IMR-90 (cell line): ENCODE measurements at regions not wholly inside any gene's neighbourhood (a gene's known extent, or its start where the extent isn't known, plus 50 kb on each side); places are given as distances from the start of the nearest gene placed in this dataset.

ENCODE experiments used
- ATAC-seq: fragments of 200-7000 bp; cut with Tn5 transposase; 2 replicates; pipeline ENCODE4 v1.9.1; 2020; ENCODE audit warnings: low read depth, mild to moderate bottlenecking, moderate library complexity
- BruUV-seq: library from RNA; stranded (reverse); fragments of 400-500 nt; replicated peaks from 2 replicates; lab custom pipeline; 2021; lab: Mats Ljungman, UMichigan
- CTCF ChIA-PET: fragments of 300-600 bp; formaldehyde crosslinking; extraction: SDS; loops from one replicate; lab custom pipeline; 2021; ENCODE audit warnings: antibody characterized with exemption; lab: Yijun Ruan, JAX
- POLR2A ChIA-PET: fragments of 300-600 bp; sonication (Branson Sonifier 250); formaldehyde crosslinking; loops from one replicate; lab custom pipeline; 2022; ENCODE audit warnings: antibody characterized with exemption; ENCODE audit not compliant: unreplicated experiment; lab: Charles Lee
- DNase-seq: peaks from one replicate; pipeline ENCODE4 v3.0.0; 2013
- H2AFZ ChIP-seq: replicated peaks from 2 replicates; pipeline ENCODE3; 2013; ENCODE audit warnings: low read length, mild to moderate bottlenecking; ENCODE audit not compliant: poor library complexity
- H2AK5ac ChIP-seq: 2 replicates; pipeline ENCODE4 v1.6.1; 2013; ENCODE audit warnings: low read depth, low read length, inconsistent platforms
- H2AK9ac ChIP-seq: replicated peaks from 2 replicates; pipeline ENCODE3; 2013; ENCODE audit warnings: mild to moderate bottlenecking, low read depth, low read length, moderate library complexity; ENCODE audit not compliant: poor library complexity
- H2BK120ac ChIP-seq: 2 replicates; pipeline ENCODE4 v1.6.1; 2013; ENCODE audit warnings: low read depth, low read length, inconsistent platforms
- H2BK15ac ChIP-seq: 3 replicates; pipeline ENCODE4 v1.6.1; 2013; ENCODE audit warnings: low read depth, low read length, inconsistent platforms
- H2BK20ac ChIP-seq: 2 replicates; pipeline ENCODE4 v1.6.1; 2013; ENCODE audit warnings: low read depth, mild to moderate bottlenecking, inconsistent platforms, low read length, moderate library complexity
- H2BK5ac ChIP-seq: 2 replicates; pipeline ENCODE4 v1.6.1; 2013; ENCODE audit warnings: mild to moderate bottlenecking, low read depth, low read length, inconsistent platforms; ENCODE audit not compliant: poor library complexity, severe bottlenecking
- H3K14ac ChIP-seq: replicated peaks from 2 replicates; pipeline ENCODE4 v1.6.1; 2013; ENCODE audit warnings: low read depth, low read length, inconsistent platforms
- H3K18ac ChIP-seq: 2 replicates; pipeline ENCODE4 v1.6.1; 2013; ENCODE audit warnings: low read depth, low read length, control low read depth
- H3K23ac ChIP-seq: 2 replicates; pipeline ENCODE4 v1.6.1; 2013; ENCODE audit warnings: low read depth, low read length, inconsistent platforms
- H3K27ac ChIP-seq: 2 replicates; pipeline ENCODE4 v1.5.1; 2013; ENCODE audit warnings: mild to moderate bottlenecking, control low read depth, low read length; ENCODE audit not compliant: insufficient read depth
- H3K27me3 ChIP-seq: 2 replicates; pipeline ENCODE4 v1.6.1; 2013; ENCODE audit warnings: low read length; ENCODE audit not compliant: control insufficient read depth, insufficient read depth
- H3K36me3 ChIP-seq: 2 replicates; pipeline ENCODE4 v1.6.1; 2013; ENCODE audit warnings: low read length, mixed read lengths; ENCODE audit not compliant: control insufficient read depth, insufficient read depth
- H3K4ac ChIP-seq: 2 replicates; pipeline ENCODE4 v1.6.1; 2013; ENCODE audit warnings: low read depth, low read length, inconsistent platforms
- H3K4me1 ChIP-seq: 2 replicates; pipeline ENCODE4 v1.6.1; 2013; ENCODE audit warnings: low read length, mixed read lengths; ENCODE audit not compliant: control insufficient read depth, insufficient read depth
- H3K4me2 ChIP-seq: 2 replicates; pipeline ENCODE4 v1.6.1; 2013; ENCODE audit warnings: low read depth, mild to moderate bottlenecking, control low read depth, low read length, moderate library complexity
- H3K4me3 ChIP-seq: 2 replicates; pipeline ENCODE4 v1.5.1; 2013; ENCODE audit warnings: low read depth, mild to moderate bottlenecking, control low read depth, low read length, moderate library complexity; ENCODE audit not compliant: insufficient read depth
- H3K56ac ChIP-seq: 2 replicates; pipeline ENCODE4 v1.6.1; 2013; ENCODE audit warnings: low read length, inconsistent platforms; ENCODE audit not compliant: insufficient read depth; ENCODE audit errors: extremely low read depth
- H3K79me1 ChIP-seq, 2 experiments: 2 replicates each; pipeline ENCODE4 v1.6.1; 2013; ENCODE audit warnings: low read length in 2 of 2, inconsistent platforms in 1 of 2, low read depth in 1 of 2
- H3K9ac ChIP-seq: 2 replicates; pipeline ENCODE4 v1.6.1; 2013; ENCODE audit warnings: low read depth, low read length, control low read depth
- H3K9me1 ChIP-seq: 2 replicates; pipeline ENCODE4 v1.6.1; 2013; ENCODE audit warnings: low read length, inconsistent platforms; ENCODE audit not compliant: insufficient read depth
- H3K9me3 ChIP-seq: 2 replicates; pipeline ENCODE4 v1.6.1; 2013; ENCODE audit warnings: low read length; ENCODE audit not compliant: control insufficient read depth, insufficient read depth
- H4K20me1 ChIP-seq: 2 replicates; pipeline ENCODE4 v1.6.1; 2013; ENCODE audit warnings: low read length, inconsistent platforms; ENCODE audit not compliant: insufficient read depth
- H4K5ac ChIP-seq: 2 replicates; pipeline ENCODE4 v1.6.1; 2013; ENCODE audit warnings: mild to moderate bottlenecking, low read depth, low read length, control low read depth
- H4K8ac ChIP-seq, 2 experiments: 2 replicates each; pipeline ENCODE4 v1.6.1; 2013; ENCODE audit warnings: low read depth in 2 of 2, low read length in 2 of 2, control low read depth in 1 of 2, inconsistent platforms in 1 of 2
- H4K91ac ChIP-seq: 2 replicates; pipeline ENCODE4 v1.6.1; 2013; ENCODE audit warnings: low read depth, low read length, inconsistent platforms; ENCODE audit not compliant: insufficient read depth
- CEBPB ChIP-seq: IDR thresholded peaks from 2 replicates; pipeline ENCODE4 v1.6.1; 2012; ENCODE audit warnings: low read depth, low read length, improper control_type of control experiment
- MAFK ChIP-seq: IDR thresholded peaks from 2 replicates; pipeline ENCODE4 v1.6.1; 2012; ENCODE audit warnings: low read depth, low read length, improper control_type of control experiment
- MAZ ChIP-seq: IDR thresholded peaks from 2 replicates; pipeline ENCODE4 v1.6.1; 2012; ENCODE audit warnings: low read depth, mild to moderate bottlenecking, low read length, improper control_type of control experiment, moderate library complexity, borderline replicate concordance
- NFE2L2 ChIP-seq: fragments of 150-350 bp; IDR thresholded peaks from 2 replicates; pipeline ENCODE4 v1.6.1; 2016; ENCODE audit warnings: low read depth, mild to moderate bottlenecking, low read length
- RAD21 ChIP-seq: IDR thresholded peaks from 2 replicates; pipeline ENCODE4 v1.6.1; 2012; ENCODE audit warnings: low read length, improper control_type of control experiment
- RCOR1 ChIP-seq: IDR thresholded peaks from 2 replicates; pipeline ENCODE4 v1.6.1; 2012; ENCODE audit warnings: mild to moderate bottlenecking, low read length, improper control_type of control experiment; ENCODE audit not compliant: insufficient replicate concordance
- RFX5 ChIP-seq: IDR thresholded peaks from 2 replicates; pipeline ENCODE4 v1.8.0; 2012; ENCODE audit warnings: low read depth, mild to moderate bottlenecking, low read length, moderate library complexity
- SMC3 ChIP-seq: fragments of 150-350 bp; IDR thresholded peaks from 2 replicates; pipeline ENCODE4 v1.6.1; 2016; ENCODE audit warnings: low read depth, mild to moderate bottlenecking, antibody characterized with exemption, low read length, moderate library complexity
- dilution Hi-C: fragments of 300-500 bp; cut with HindIII; formaldehyde crosslinking; loops from one replicate; pipeline ENCODE4 v1.14.3; 2018; ENCODE audit warnings: low sequenced_read_pairs; ENCODE audit not compliant: unreplicated experiment
- in situ Hi-C: fragments of 300-500 bp; cut with MboI; formaldehyde crosslinking; loops from 3 replicates; pipeline ENCODE4 v1.14.3; 2019; ENCODE audit warnings: low sequenced_read_pairs, inconsistent platforms, mixed read lengths
- intact Hi-C: fragments of 100-400 bp; cut with micrococcal nuclease; formaldehyde crosslinking; loops from 2 replicates; pipeline ENCODE4 v1.10.0; 2022
- TF ChIP-seq, protein P1 (sequence below): conservative IDR thresholded peaks from 2 replicates; pipeline ENCODE4 v1.5.1; 2012; ENCODE audit warnings: mild to moderate bottlenecking, low read depth, low read length, improper control_type of control experiment
- TF ChIP-seq, protein P2 (sequence below): fragments of 150-350 bp; IDR thresholded peaks from 2 replicates; pipeline ENCODE4 v1.6.1; 2017; ENCODE audit warnings: mild to moderate bottlenecking, antibody characterized with exemption, low read length, low read depth

DNA sequence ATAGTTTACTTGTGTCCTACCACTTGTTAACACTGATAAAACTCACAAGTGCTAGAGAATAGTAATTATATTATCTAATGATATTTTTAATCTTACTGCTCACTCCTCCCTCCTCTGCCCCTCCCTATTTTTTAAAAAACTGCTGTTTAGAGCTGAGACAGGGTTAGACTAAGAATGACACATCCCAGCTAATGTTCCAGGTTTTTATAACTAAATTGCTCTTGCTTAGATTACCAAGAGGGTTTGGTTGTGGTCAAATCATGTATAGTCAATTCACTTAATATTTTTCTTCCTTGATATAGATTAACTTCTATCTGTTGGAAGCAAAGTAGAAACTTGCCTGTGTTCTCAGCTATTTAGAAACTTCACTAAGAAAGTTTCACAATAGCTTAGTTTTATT, 60.2 kb downstream of the ATOH1 start:
- no peak overlapping the region for H3K23ac ChIP-seq
- no peak overlapping the region for H4K5ac ChIP-seq
- DNase-seq (no peak), ATAC-seq (no peak)
- H3K4me1 ChIP-seq: no peaks in the 10 kb centered on the region
- no peaks in the 10 kb centered on the region for H3K27me3 ChIP-seq
- H4K91ac ChIP-seq: no peak overlapping the region
- no peak overlapping the region for H3K9ac ChIP-seq
- H2BK15ac ChIP-seq: no peak overlapping the region
- H3K9me3 ChIP-seq: no peaks in the 10 kb centered on the region
- no peak overlapping the region for H3K4me2 ChIP-seq
- no peaks in the 10 kb centered on the region for H3K36me3 ChIP-seq
- H3K56ac ChIP-seq: no peak overlapping the region
- no peaks in the 10 kb centered on the region for H3K9me1 ChIP-seq
- TF ChIP-seq RFX5: no peak
- TF ChIP-seq, protein P1, sequence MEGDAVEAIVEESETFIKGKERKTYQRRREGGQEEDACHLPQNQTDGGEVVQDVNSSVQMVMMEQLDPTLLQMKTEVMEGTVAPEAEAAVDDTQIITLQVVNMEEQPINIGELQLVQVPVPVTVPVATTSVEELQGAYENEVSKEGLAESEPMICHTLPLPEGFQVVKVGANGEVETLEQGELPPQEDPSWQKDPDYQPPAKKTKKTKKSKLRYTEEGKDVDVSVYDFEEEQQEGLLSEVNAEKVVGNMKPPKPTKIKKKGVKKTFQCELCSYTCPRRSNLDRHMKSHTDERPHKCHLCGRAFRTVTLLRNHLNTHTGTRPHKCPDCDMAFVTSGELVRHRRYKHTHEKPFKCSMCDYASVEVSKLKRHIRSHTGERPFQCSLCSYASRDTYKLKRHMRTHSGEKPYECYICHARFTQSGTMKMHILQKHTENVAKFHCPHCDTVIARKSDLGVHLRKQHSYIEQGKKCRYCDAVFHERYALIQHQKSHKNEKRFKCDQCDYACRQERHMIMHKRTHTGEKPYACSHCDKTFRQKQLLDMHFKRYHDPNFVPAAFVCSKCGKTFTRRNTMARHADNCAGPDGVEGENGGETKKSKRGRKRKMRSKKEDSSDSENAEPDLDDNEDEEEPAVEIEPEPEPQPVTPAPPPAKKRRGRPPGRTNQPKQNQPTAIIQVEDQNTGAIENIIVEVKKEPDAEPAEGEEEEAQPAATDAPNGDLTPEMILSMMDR: no peak
- TF ChIP-seq MAFK: no peak
- TF ChIP-seq NFE2L2: no peak
- no peak for TF ChIP-seq MAZ
- TF ChIP-seq RCOR1: no peak
- TF ChIP-seq SMC3: no peak
- TF ChIP-seq CEBPB: no peak
- TF ChIP-seq RAD21: no peak
- TF ChIP-seq, protein P2, sequence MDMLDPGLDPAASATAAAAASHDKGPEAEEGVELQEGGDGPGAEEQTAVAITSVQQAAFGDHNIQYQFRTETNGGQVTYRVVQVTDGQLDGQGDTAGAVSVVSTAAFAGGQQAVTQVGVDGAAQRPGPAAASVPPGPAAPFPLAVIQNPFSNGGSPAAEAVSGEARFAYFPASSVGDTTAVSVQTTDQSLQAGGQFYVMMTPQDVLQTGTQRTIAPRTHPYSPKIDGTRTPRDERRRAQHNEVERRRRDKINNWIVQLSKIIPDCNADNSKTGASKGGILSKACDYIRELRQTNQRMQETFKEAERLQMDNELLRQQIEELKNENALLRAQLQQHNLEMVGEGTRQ: no peak
- no peak overlapping the region for H3K14ac ChIP-seq
- no peak overlapping the region for H2AK5ac ChIP-seq
- no peak overlapping the region for H2BK20ac ChIP-seq
- H3K27ac ChIP-seq: no peak overlapping the region
- in situ Hi-C loops (no loop called here), dilution Hi-C loops (no loop called here), intact Hi-C loops (no loop called here)
- POLR2A ChIA-PET: no interaction called here
- no peak overlapping the region for H3K4ac ChIP-seq
- H3K4me3 ChIP-seq: no peak overlapping the region
- H2AK9ac ChIP-seq: no peak overlapping the region
- H4K8ac ChIP-seq: no peak overlapping the region
- no TSS peak for BruUV-seq
- H2AFZ ChIP-seq: no peak overlapping the region
- no peak overlapping the region for H2BK5ac ChIP-seq
- CTCF ChIA-PET: interaction anchor here (1.0 kb wide), 1 partner anchor 11 kb away, joined by 3 read pairs; no protein-coding TSS in a partner anchor
- H3K18ac ChIP-seq: no peak overlapping the region
- H2BK120ac ChIP-seq: no peak overlapping the region
- H3K79me1 ChIP-seq: no peaks in the 10 kb centered on the region
- no peaks in the 10 kb centered on the region for H4K20me1 ChIP-seq
